ENCODE measurements at regions not wholly inside any gene's neighbourhood (a gene's known extent, or its start where the extent isn't known, plus 50 kb on each side); places are given as distances from the start of the nearest gene placed in this dataset.

- no peak for TF ChIP-seq CTCF (IDR thresholded peaks at IDR 0.05)
Measured at GRCh38 chr11:97905671-97906070, 1115.1 kb upstream of the CNTN5 start.

GRCh38 chr11:97908354-97908753 lies 1112.4 kb upstream of the CNTN5 start:
- no peak for TF ChIP-seq CTCF (IDR thresholded peaks at IDR 0.05)

- TF ChIP-seq CTCF (IDR thresholded peaks at IDR 0.05): no peak
Measured at GRCh38 chr11:97909614-97910399, 1110.9 kb upstream of the CNTN5 start.

- TF ChIP-seq CTCF (IDR thresholded peaks at IDR 0.05): no peak
Measured at GRCh38 chr11:97912629-97913028, 1108.1 kb upstream of the CNTN5 start.

GRCh38 chr11:97934572-97935208 lies 1086.1 kb upstream of the CNTN5 start:
- TF ChIP-seq CTCF (IDR thresholded peaks at IDR 0.05): no peak

GRCh38 chr11:97937501-97937900 lies 1083.2 kb upstream of the CNTN5 start:
- no peak for TF ChIP-seq CTCF (IDR thresholded peaks at IDR 0.05)

GRCh38 chr11:97938789-97939188 lies 1082.0 kb upstream of the CNTN5 start:
- no peak for TF ChIP-seq CTCF (IDR thresholded peaks at IDR 0.05)
